ENCODE measurements at regions not wholly inside any gene's neighbourhood (a gene's known extent, or its start where the extent isn't known, plus 50 kb on each side); places are given as distances from the start of the nearest gene placed in this dataset.
A peak's percentile ranks its signal among the peaks of the same experiment; 100 is the strongest.

GRCh38 chr15:94002041-94002440 lies 229.3 kb upstream of the MCTP2 start:
- DNase-seq, result no peak

- no peak for DNase-seq
These were observed 230.0 kb upstream of the MCTP2 start for GRCh38 chr15:94001255-94001801.

GRCh38 chr15:94000606-94001005 lies 230.8 kb upstream of the MCTP2 start:
- DNase-seq, result no peak

- no peak for DNase-seq
These were observed 234.2 kb upstream of the MCTP2 start for GRCh38 chr15:93997071-93997658.

- no peak for DNase-seq
These were observed 241.8 kb upstream of the MCTP2 start for GRCh38 chr15:93989440-93989998.

- peak; percentile 36 for DNase-seq
These were observed 244.3 kb upstream of the MCTP2 start for GRCh38 chr15:93987068-93987467.

- no peak for DNase-seq
These were observed 244.9 kb upstream of the MCTP2 start for GRCh38 chr15:93986400-93986984.

- DNase-seq, result no peak
These were observed 245.4 kb upstream of the MCTP2 start for GRCh38 chr15:93985925-93986324.

- no peak for DNase-seq
These were observed 246.2 kb upstream of the MCTP2 start for GRCh38 chr15:93985176-93985575.

GRCh38 chr15:93983526-93983925 lies 247.8 kb upstream of the MCTP2 start:
- no peak for DNase-seq

GRCh38 chr15:93982226-93982727 lies 249.1 kb upstream of the MCTP2 start:
- no peak for DNase-seq

- DNase-seq, result no peak
These were observed 249.7 kb upstream of the MCTP2 start for GRCh38 chr15:93981706-93982105.

GRCh38 chr15:93980261-93980911 lies 251.0 kb upstream of the MCTP2 start:
- no peak for DNase-seq

GRCh38 chr15:93974804-93975481 lies 256.4 kb upstream of the MCTP2 start:
- DNase-seq, result no peak

GRCh38 chr15:93973287-93973686 lies 258.1 kb upstream of the MCTP2 start:
- DNase-seq, result no peak

- no peak for DNase-seq
These were observed 262.6 kb upstream of the MCTP2 start for GRCh38 chr15:93968773-93969172.

- no peak for DNase-seq
These were observed 266.0 kb upstream of the MCTP2 start for GRCh38 chr15:93965304-93965908.

GRCh38 chr15:93954985-93955571 lies 276.3 kb upstream of the MCTP2 start:
- no peak for DNase-seq

GRCh38 chr15:93948726-93949125 lies 282.6 kb upstream of the MCTP2 start:
- no peak for DNase-seq

- DNase-seq, result no peak
These were observed 287.8 kb upstream of the MCTP2 start for GRCh38 chr15:93943586-93943985.

- DNase-seq, result no peak
These were observed 289.1 kb upstream of the MCTP2 start for GRCh38 chr15:93942269-93942694.

- DNase-seq, result no peak
These were observed 289.7 kb upstream of the MCTP2 start for GRCh38 chr15:93941697-93942096.

Measured in CD4-positive, alpha-beta T cell treated with Interleukin-6 for 4 hours (primary cell).